Liver (tissue), 8 donors: ENCODE measurements at regions not wholly inside any gene's neighbourhood (a gene's known extent, or its start where the extent isn't known, plus 50 kb on each side); places are given as distances from the start of the nearest gene placed in this dataset.

Experiments
- DNase-seq: peaks from one replicate; pipeline ENCODE4 v3.0.0-alpha.2; 2017; ENCODE audit warnings: low spot score
- H3K27ac ChIP-seq, 2 donors: one replicate each; pipeline ENCODE4 v1.7.0; 2013; ENCODE audit warnings: inconsistent platforms in 2 of 2, low read length in 2 of 2, control low read depth in 1 of 2, low read depth in 1 of 2, mild to moderate bottlenecking in 1 of 2
- H3K27me3 ChIP-seq, 4 donors: one replicate each; pipeline versions ENCODE4 v1.6.1 to v1.7.0; 2013; ENCODE audit warnings: low read length in 3 of 4, inconsistent platforms in 1 of 4, mild to moderate bottlenecking in 1 of 4, moderate library complexity in 1 of 4; ENCODE audit not compliant: control insufficient read depth in 4 of 4, insufficient read depth in 4 of 4
- H3K36me3 ChIP-seq, 4 donors: one replicate each; pipeline versions ENCODE4 v1.6.1 to v1.7.0; 2013; ENCODE audit warnings: low read length in 3 of 4, mild to moderate bottlenecking in 3 of 4, low read depth in 1 of 4, moderate library complexity in 1 of 4; ENCODE audit not compliant: control insufficient read depth in 4 of 4, insufficient read depth in 3 of 4
- H3K4me1 ChIP-seq, 4 donors: one replicate each; pipeline versions ENCODE4 v1.6.1 to v1.7.0; 2013; ENCODE audit warnings: low read length in 3 of 4, mild to moderate bottlenecking in 3 of 4, moderate library complexity in 1 of 4; ENCODE audit not compliant: control insufficient read depth in 4 of 4, insufficient read depth in 4 of 4
- H3K4me3 ChIP-seq, 3 donors: one replicate each; pipeline versions ENCODE4 v1.6.1 to v1.7.0; 2013; ENCODE audit warnings: low read length in 3 of 3, control low read depth in 1 of 3, low read depth in 1 of 3, mild to moderate bottlenecking in 1 of 3
- H3K9ac ChIP-seq, 2 donors: one replicate each; pipeline ENCODE4 v1.7.0; 2013; ENCODE audit warnings: low read length in 2 of 2, mild to moderate bottlenecking in 2 of 2, moderate library complexity in 2 of 2, control low read depth in 1 of 2, low read depth in 1 of 2
- H3K9me3 ChIP-seq, 4 donors: one replicate each; pipeline versions ENCODE4 v1.6.1 to v1.7.0; 2013; ENCODE audit warnings: low read length in 3 of 4; ENCODE audit not compliant: control insufficient read depth in 4 of 4
- ATF3 ChIP-seq: IDR thresholded peaks from 2 replicates; pipeline ENCODE4 v1.6.1; 2016; ENCODE audit warnings: antibody characterized with exemption
- CTCF ChIP-seq: fragments of 150-350 bp; IDR thresholded peaks from 2 replicates; pipeline ENCODE4 v1.5.1; 2017; ENCODE audit warnings: improper control_type of control experiment, low read depth, low read length; ENCODE audit not compliant: missing input control
- EGR1 ChIP-seq, 2 donors: IDR thresholded peaks; 2 replicates each; pipeline ENCODE4 v1.6.1; 2016 to 2018; ENCODE audit warnings: antibody characterized with exemption in 2 of 2, low read depth in 2 of 2
- FOXA1 ChIP-seq: IDR thresholded peaks from 2 replicates; pipeline ENCODE4 v1.6.1; 2016; ENCODE audit warnings: antibody characterized with exemption
- FOXA2 ChIP-seq: IDR thresholded peaks from 2 replicates; pipeline ENCODE4 v1.6.1; 2016; ENCODE audit warnings: antibody characterized with exemption
- GABPA ChIP-seq, 2 donors: IDR thresholded peaks in 1 of 2; conservative IDR thresholded peaks in 1 of 2; 2 replicates each; pipeline ENCODE4 v1.6.1; 2016; ENCODE audit warnings: antibody characterized with exemption in 2 of 2, mild to moderate bottlenecking in 1 of 2, moderate library complexity in 1 of 2
- HNF4A ChIP-seq, 2 donors: conservative IDR thresholded peaks; 2 replicates each; pipeline ENCODE4 v1.6.1; 2016; ENCODE audit warnings: antibody characterized with exemption in 2 of 2, mild to moderate bottlenecking in 2 of 2
- HNF4G ChIP-seq: IDR thresholded peaks from 2 replicates; pipeline ENCODE4 v1.6.1; 2016; ENCODE audit warnings: antibody characterized with exemption
- JUND ChIP-seq, 2 donors: IDR thresholded peaks; 2 replicates each; pipeline ENCODE4 v1.6.1; 2016; ENCODE audit warnings: antibody characterized with exemption in 2 of 2
- MAX ChIP-seq: IDR thresholded peaks from 2 replicates; pipeline ENCODE4 v1.6.1; 2016; ENCODE audit warnings: antibody characterized with exemption
- NR2F2 ChIP-seq: IDR thresholded peaks from 2 replicates; pipeline ENCODE4 v1.6.1; 2016; ENCODE audit warnings: antibody characterized with exemption
- RAD21 ChIP-seq, 2 donors: IDR thresholded peaks; 2 replicates each; pipeline ENCODE4 v1.6.1; 2016; ENCODE audit warnings: antibody characterized with exemption in 2 of 2, mild to moderate bottlenecking in 2 of 2
- REST ChIP-seq: IDR thresholded peaks from 2 replicates; pipeline ENCODE4 v1.6.1; 2016; ENCODE audit warnings: antibody characterized with exemption, mild to moderate bottlenecking
- RXRA ChIP-seq, 2 donors: IDR thresholded peaks; 2 replicates each; pipeline ENCODE4 v1.6.1; 2017 to 2018; ENCODE audit warnings: antibody characterized with exemption in 2 of 2, mild to moderate bottlenecking in 1 of 2
- SP1 ChIP-seq: IDR thresholded peaks from 2 replicates; pipeline ENCODE4 v1.6.1; 2018; ENCODE audit warnings: antibody characterized with exemption, mild to moderate bottlenecking
- TAF1 ChIP-seq: conservative IDR thresholded peaks from 2 replicates; pipeline ENCODE4 v1.6.1; 2016; ENCODE audit warnings: antibody characterized with exemption, mild to moderate bottlenecking
- YY1 ChIP-seq: IDR thresholded peaks from 2 replicates; pipeline ENCODE4 v1.6.1; 2016; ENCODE audit warnings: antibody characterized with exemption, mild to moderate bottlenecking
- ZBTB33 ChIP-seq: IDR thresholded peaks from 2 replicates; pipeline ENCODE4 v1.6.1; 2016; ENCODE audit warnings: antibody characterized with exemption
- WGBS: extraction: QIAGEN DNeasy Blood & Tissue Kit; methylation state at CpG from one replicate; pipeline ENCODE4 v1.1.7; 2013; 5-methylcytosine and 5-hydroxymethylcytosine counted together
- donor health status: healthy.
- donor health status: healthy.
- donor health status: healthy.
- donor health status: healthy.
- donor health status: healthy.

- TF ChIP-seq CTCF, result no peak
- no peak for TF ChIP-seq TAF1
These were observed 1180.9 kb downstream of the OTOL1 start (continued) for GRCh38 chr3:162677475-162677874.

GRCh38 chr3:162678941-162679340 lies 1182.3 kb downstream of the OTOL1 start:
- Histone ChIP-seq H3K9ac (no peak overlapping the region), H3K27ac (no peak overlapping the region), H3K36me3 (no peaks in the 10 kb centered on the region), H3K27me3 (no peaks in the 10 kb centered on the region), H3K9me3 (no peaks in the 10 kb centered on the region), H3K4me1 (no peaks in the 10 kb centered on the region), H3K4me3 (no peak overlapping the region)
- TF ChIP-seq FOXA1 (no peak), JUND (IDR thresholded peaks at IDR 0.05) (no peak), RAD21 (IDR thresholded peaks at IDR 0.05) (no peak)
- 77% methylated on average over 2 of the region's 2 CpGs for WGBS
- DNase-seq, result no peak

GRCh38 chr3:162684260-162684659 lies 1187.7 kb downstream of the OTOL1 start:
- Histone ChIP-seq H3K36me3 (no peaks in the 10 kb centered on the region), H3K9ac (no peak overlapping the region), H3K9me3 (no peaks in the 10 kb centered on the region), H3K4me1 (no peaks in the 10 kb centered on the region), H3K27me3 (no peaks in the 10 kb centered on the region), H3K4me3 (no peak overlapping the region), H3K27ac (no peak overlapping the region)
- WGBS, result 42% methylated on average over 3 of the region's 3 CpGs
- TF ChIP-seq RXRA (IDR thresholded peaks at IDR 0.05) (no peak), CTCF (no peak), FOXA2 (no peak), RAD21 (IDR thresholded peaks at IDR 0.05) (no peak), NR2F2 (no peak), HNF4A (conservative IDR thresholded peaks at IDR 0.05) (no peak), ATF3 (no peak), EGR1 (IDR thresholded peaks at IDR 0.05; ENCODE audit: low read depth in 2 of 2) (no peak), SP1 (no peak), FOXA1 (no peak), MAX (no peak), HNF4G (no peak), TAF1 (no peak), JUND (IDR thresholded peaks at IDR 0.05) (no peak), ZBTB33 (no peak), YY1 (no peak), REST (no peak), GABPA (IDR thresholded peaks at IDR 0.05 in 1 of 2, conservative IDR thresholded peaks at IDR 0.05 in 1 of 2) (no peak)
- no peak for DNase-seq
